Osteocyte (in vitro differentiated cells): ENCODE measurements at regions not wholly inside any gene's neighbourhood (a gene's known extent, or its start where the extent isn't known, plus 50 kb on each side); places are given as distances from the start of the nearest gene placed in this dataset.

Experiments
- DNase-seq: peaks from one replicate; pipeline ENCODE4 v3.0.0; 2021; ENCODE audit warnings: mixed read lengths; ENCODE audit not compliant: unreplicated experiment; ENCODE audit errors: extremely low spot score
- H3K27ac Mint-ChIP-seq: one replicate; pipeline ENCODE4 v1.8.0; 2021; ENCODE audit warnings: mild to moderate bottlenecking, mixed read lengths; ENCODE audit not compliant: unreplicated experiment
- H3K27me3 Mint-ChIP-seq: one replicate; pipeline ENCODE4 v1.8.0; 2021; ENCODE audit warnings: mixed read lengths; ENCODE audit not compliant: unreplicated experiment
- H3K36me3 Mint-ChIP-seq: one replicate; pipeline ENCODE4 v1.8.0; 2021; ENCODE audit warnings: mixed read lengths; ENCODE audit not compliant: unreplicated experiment
- H3K4me1 Mint-ChIP-seq: one replicate; pipeline ENCODE4 v1.8.0; 2021; ENCODE audit warnings: mixed read lengths; ENCODE audit not compliant: unreplicated experiment
- H3K4me3 Mint-ChIP-seq: one replicate; pipeline ENCODE4 v1.8.0; 2021; ENCODE audit warnings: mild to moderate bottlenecking, moderate library complexity, mixed read lengths; ENCODE audit not compliant: unreplicated experiment
- H3K9me3 Mint-ChIP-seq: one replicate; pipeline ENCODE4 v1.8.0; 2021; ENCODE audit warnings: mixed read lengths; ENCODE audit not compliant: unreplicated experiment
- TF ChIP-seq, protein P1 (sequence below): fragments of 200-600 bp; sonication (generic); IDR thresholded peaks from 2 replicates; pipeline ENCODE4 v1.5.0; 2021; ENCODE audit warnings: antibody characterized with exemption, mild to moderate bottlenecking, moderate library complexity

DNA sequence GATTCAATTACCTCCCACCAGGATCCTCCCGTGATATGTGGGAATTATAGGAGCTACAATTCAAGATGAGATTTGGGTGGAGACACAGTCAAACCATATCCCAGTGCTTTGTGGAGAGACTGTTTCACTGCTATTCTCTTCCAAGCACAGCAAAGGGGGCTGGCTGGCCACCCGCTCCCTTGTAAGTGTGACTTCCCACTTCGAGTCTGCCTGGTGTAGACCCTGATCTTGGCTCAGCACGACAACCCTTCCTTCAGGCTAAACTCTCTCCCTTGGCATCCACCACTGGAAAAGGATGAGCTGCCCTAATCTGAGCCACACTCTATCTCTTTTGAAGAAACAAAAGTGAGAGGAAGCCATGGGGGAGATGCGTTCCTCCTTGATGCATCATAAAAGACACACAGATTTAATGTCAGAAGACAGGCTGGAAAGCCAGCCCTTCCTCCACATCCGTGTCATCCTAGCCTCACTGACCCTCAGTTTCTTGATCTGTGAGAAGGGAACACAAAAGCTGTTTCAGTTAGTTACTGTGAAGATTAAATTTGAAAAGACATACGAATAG lies 64.7 kb upstream of the CDON start:
- peaks cover 19% of the 10 kb centered on the region for H3K4me1 Mint-ChIP-seq
- H3K36me3 Mint-ChIP-seq, result no peaks in the 10 kb centered on the region
- H3K9me3 Mint-ChIP-seq, result no peaks in the 10 kb centered on the region
- H3K27ac Mint-ChIP-seq, result no peak overlapping the region
- TF ChIP-seq, protein P1, sequence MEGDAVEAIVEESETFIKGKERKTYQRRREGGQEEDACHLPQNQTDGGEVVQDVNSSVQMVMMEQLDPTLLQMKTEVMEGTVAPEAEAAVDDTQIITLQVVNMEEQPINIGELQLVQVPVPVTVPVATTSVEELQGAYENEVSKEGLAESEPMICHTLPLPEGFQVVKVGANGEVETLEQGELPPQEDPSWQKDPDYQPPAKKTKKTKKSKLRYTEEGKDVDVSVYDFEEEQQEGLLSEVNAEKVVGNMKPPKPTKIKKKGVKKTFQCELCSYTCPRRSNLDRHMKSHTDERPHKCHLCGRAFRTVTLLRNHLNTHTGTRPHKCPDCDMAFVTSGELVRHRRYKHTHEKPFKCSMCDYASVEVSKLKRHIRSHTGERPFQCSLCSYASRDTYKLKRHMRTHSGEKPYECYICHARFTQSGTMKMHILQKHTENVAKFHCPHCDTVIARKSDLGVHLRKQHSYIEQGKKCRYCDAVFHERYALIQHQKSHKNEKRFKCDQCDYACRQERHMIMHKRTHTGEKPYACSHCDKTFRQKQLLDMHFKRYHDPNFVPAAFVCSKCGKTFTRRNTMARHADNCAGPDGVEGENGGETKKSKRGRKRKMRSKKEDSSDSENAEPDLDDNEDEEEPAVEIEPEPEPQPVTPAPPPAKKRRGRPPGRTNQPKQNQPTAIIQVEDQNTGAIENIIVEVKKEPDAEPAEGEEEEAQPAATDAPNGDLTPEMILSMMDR, result no peak
- no peak for DNase-seq
- H3K4me3 Mint-ChIP-seq, result no peak overlapping the region
- H3K27me3 Mint-ChIP-seq, result peaks cover 32% of the 10 kb centered on the region

DNA sequence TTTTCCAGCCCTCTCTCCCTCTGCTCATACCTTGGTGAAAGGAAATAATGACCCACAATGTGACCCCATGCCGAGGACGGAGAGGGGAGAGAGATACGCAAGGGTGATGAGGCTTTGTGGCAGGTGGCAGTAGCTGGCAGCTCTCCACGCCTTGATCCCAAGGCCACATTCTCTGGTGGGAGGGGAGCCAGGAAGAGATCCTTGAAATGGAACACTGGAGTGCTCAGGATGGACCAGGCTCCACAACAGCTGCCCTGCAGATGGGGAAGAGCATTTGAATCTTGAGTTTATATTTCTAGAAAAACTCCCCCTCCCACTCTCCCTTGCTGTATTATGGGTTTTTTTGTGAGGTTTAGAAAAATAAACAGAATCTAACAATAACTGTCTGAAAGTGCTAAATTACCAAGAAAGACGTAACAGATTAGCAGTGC lies 61.6 kb upstream of the CDON start:
- Mint-ChIP-seq H3K27ac (no peak overlapping the region), H3K36me3 (no peaks in the 10 kb centered on the region)
- DNase-seq, result no peak

DNA sequence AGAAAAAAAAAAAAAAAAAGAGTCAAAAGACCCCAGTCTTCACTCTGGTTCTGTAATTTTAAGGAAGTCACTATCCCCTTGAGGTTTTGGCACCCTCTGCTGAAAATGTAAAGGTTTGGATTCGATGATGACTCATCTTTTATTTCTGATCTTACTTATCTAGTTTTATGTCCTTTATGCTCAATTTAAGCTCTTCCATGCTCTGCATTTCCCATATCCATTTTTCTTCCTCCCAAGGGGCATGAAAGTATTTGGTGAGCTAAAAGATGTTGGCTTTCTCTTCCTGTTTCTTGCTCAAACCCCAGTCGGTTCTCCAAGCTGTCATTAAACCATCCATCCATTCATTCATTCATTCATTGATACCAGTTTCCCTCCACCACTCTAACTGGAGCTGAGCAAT lies 61.0 kb upstream of the CDON start:
- Mint-ChIP-seq H3K36me3 (no peaks in the 10 kb centered on the region), H3K27me3 (peaks cover 46% of the 10 kb centered on the region), H3K27ac (no peak overlapping the region), H3K9me3 (no peaks in the 10 kb centered on the region), H3K4me1 (peaks cover 11% of the 10 kb centered on the region), H3K4me3 (no peak overlapping the region)
- DNase-seq, result no peak
- TF ChIP-seq, protein P1, result no peak

More for the DNA sequence above, 61.6 kb upstream of the CDON start:
- TF ChIP-seq, protein P1, result no peak
- Mint-ChIP-seq H3K9me3 (no peaks in the 10 kb centered on the region), H3K27me3 (peaks cover 46% of the 10 kb centered on the region), H3K4me3 (no peak overlapping the region), H3K4me1 (peaks cover 11% of the 10 kb centered on the region)

GRCh38 chr11:126122863-126123262 lies 60.2 kb upstream of the CDON start:
- no peak for DNase-seq
- Mint-ChIP-seq H3K27ac (no peak overlapping the region), H3K4me3 (no peak overlapping the region), H3K4me1 (peaks cover 11% of the 10 kb centered on the region), H3K36me3 (no peaks in the 10 kb centered on the region), H3K27me3 (peaks cover 41% of the 10 kb centered on the region), H3K9me3 (no peaks in the 10 kb centered on the region)
- TF ChIP-seq, protein P1, result no peak

GRCh38 chr11:126121296-126121695 lies 58.6 kb upstream of the CDON start:
- TF ChIP-seq, protein P1, result no peak
- Mint-ChIP-seq H3K9me3 (no peaks in the 10 kb centered on the region), H3K27ac (no peak overlapping the region), H3K36me3 (no peaks in the 10 kb centered on the region), H3K4me1 (peaks cover 16% of the 10 kb centered on the region), H3K27me3 (peaks cover 33% of the 10 kb centered on the region), H3K4me3 (no peak overlapping the region)
- no peak for DNase-seq
